Mesendoderm (in vitro differentiated cells): ENCODE measurements at regions not wholly inside any gene's neighbourhood (a gene's known extent, or its start where the extent isn't known, plus 50 kb on each side); places are given as distances from the start of the nearest gene placed in this dataset.

Source experiments
- DNase-seq: peaks from one replicate; pipeline ENCODE4 v3.0.0; 2013
- H2AK5ac ChIP-seq: 2 replicates; pipeline ENCODE4 v1.6.1; 2013; ENCODE audit warnings: low read length, inconsistent platforms
- H2BK120ac ChIP-seq: 2 replicates; pipeline ENCODE4 v1.6.1; 2013; ENCODE audit warnings: low read depth, mild to moderate bottlenecking, low read length, moderate library complexity, mixed read lengths
- H2BK15ac ChIP-seq: replicated peaks from 2 replicates; pipeline ENCODE4 v1.6.1; 2013; ENCODE audit warnings: low read depth, mild to moderate bottlenecking, moderate library complexity
- H2BK5ac ChIP-seq: 2 replicates; pipeline ENCODE4 v1.6.1; 2013; ENCODE audit warnings: low read length, inconsistent platforms
- H3K18ac ChIP-seq: 2 replicates; pipeline ENCODE4 v1.6.1; 2013; ENCODE audit warnings: mild to moderate bottlenecking, low read length, mixed read lengths
- H3K23ac ChIP-seq: one replicate; pipeline ENCODE4 v1.6.1; 2013; ENCODE audit warnings: low read length
- H3K27ac ChIP-seq: 2 replicates; pipeline ENCODE4 v1.5.1; 2013; ENCODE audit warnings: low read depth, mild to moderate bottlenecking, inconsistent platforms, low read length, moderate library complexity
- H3K27me3 ChIP-seq: 2 replicates; pipeline ENCODE4 v1.6.1; 2013; ENCODE audit warnings: low read length, control low read depth, mild to moderate bottlenecking, inconsistent platforms; ENCODE audit not compliant: insufficient read depth, poor library complexity
- H3K36me3 ChIP-seq: 2 replicates; pipeline ENCODE4 v1.6.1; 2013; ENCODE audit warnings: low read length, inconsistent platforms; ENCODE audit not compliant: control insufficient read depth, insufficient read depth
- H3K4ac ChIP-seq: one replicate; pipeline ENCODE4 v1.6.1; 2013; ENCODE audit warnings: low read depth, mild to moderate bottlenecking, low read length, moderate library complexity
- H3K4me1 ChIP-seq: 2 replicates; pipeline ENCODE4 v1.6.1; 2013; ENCODE audit warnings: low read depth, low read length, inconsistent platforms; ENCODE audit not compliant: control insufficient read depth
- H3K4me2 ChIP-seq: 2 replicates; pipeline ENCODE4 v1.6.1; 2013; ENCODE audit warnings: low read length
- H3K4me3 ChIP-seq: 2 replicates; pipeline ENCODE4 v1.5.1; 2013; ENCODE audit warnings: mild to moderate bottlenecking, low read length
- H3K56ac ChIP-seq: one replicate; pipeline ENCODE4 v1.6.1; 2013; ENCODE audit warnings: low read length
- H3K79me1 ChIP-seq: 2 replicates; pipeline ENCODE4 v1.6.1; 2013; ENCODE audit warnings: low read length, inconsistent platforms
- H3K79me2 ChIP-seq: 2 replicates; pipeline ENCODE4 v1.6.1; 2013; ENCODE audit warnings: mild to moderate bottlenecking, low read length; ENCODE audit not compliant: control insufficient read depth, insufficient read depth
- H3K9ac ChIP-seq: 2 replicates; pipeline ENCODE4 v1.6.1; 2013; ENCODE audit warnings: low read length, inconsistent platforms
- H4K5ac ChIP-seq: one replicate; pipeline ENCODE4 v1.6.1; 2013; ENCODE audit warnings: low read length
- H4K8ac ChIP-seq: one replicate; pipeline ENCODE4 v1.6.1; 2013; ENCODE audit warnings: low read depth, mild to moderate bottlenecking, control low read depth, low read length, moderate library complexity
- WGBS: extraction: QIAGEN DNeasy Blood & Tissue Kit; methylation state at CpG from one replicate; pipeline ENCODE4 v1.1.7; 2013; ENCODE audit warnings: low lambda C conversion rate, missing lambda C conversion rate; ENCODE audit not compliant: insufficient coverage; ENCODE audit errors: extremely low coverage; 5-methylcytosine and 5-hydroxymethylcytosine counted together

GRCh38 chr2:30394096-30394495, 53.0 kb upstream of the LCLAT1 start:
- no peak overlapping the region for H3K4ac ChIP-seq
- no peak overlapping the region for H4K8ac ChIP-seq
- H2BK120ac ChIP-seq: no peak overlapping the region
- no peak overlapping the region for H3K18ac ChIP-seq
- H3K36me3 ChIP-seq: no peaks in the 10 kb centered on the region
- no peak overlapping the region for H4K5ac ChIP-seq
- H3K79me2 ChIP-seq: no peaks in the 10 kb centered on the region
- H3K4me3 ChIP-seq: no peak overlapping the region
- H2BK5ac ChIP-seq: no peak overlapping the region
- no peaks in the 10 kb centered on the region for H3K4me1 ChIP-seq
- no CpG with 5 or more reads among the region's 5 CpGs for WGBS
- H2AK5ac ChIP-seq: no peak overlapping the region
- H3K9ac ChIP-seq: no peak overlapping the region
- H2BK15ac ChIP-seq: no peak overlapping the region
- no peak overlapping the region for H3K23ac ChIP-seq
- DNase-seq: no peak
- no peak overlapping the region for H3K27ac ChIP-seq
- no peak overlapping the region for H3K56ac ChIP-seq
- H3K79me1 ChIP-seq: no peaks in the 10 kb centered on the region
- no peaks in the 10 kb centered on the region for H3K27me3 ChIP-seq
- H3K4me2 ChIP-seq: no peak overlapping the region

- H2BK15ac ChIP-seq: no peak overlapping the region
- H3K18ac ChIP-seq: peak overlapping the region; percentile 18
- H3K23ac ChIP-seq: no peak overlapping the region
- H2BK120ac ChIP-seq: no peak overlapping the region
- H3K56ac ChIP-seq: no peak overlapping the region
- DNase-seq: no peak
- H3K79me2 ChIP-seq: no peaks in the 10 kb centered on the region
- H3K36me3 ChIP-seq: no peaks in the 10 kb centered on the region
- H3K9ac ChIP-seq: no peak overlapping the region
- H3K27ac ChIP-seq: no peak overlapping the region
- H3K4me1 ChIP-seq: no peaks in the 10 kb centered on the region
- H3K79me1 ChIP-seq: no peaks in the 10 kb centered on the region
- no CpG with 5 or more reads among the region's 4 CpGs for WGBS
- H3K4me3 ChIP-seq: no peak overlapping the region
- H3K4me2 ChIP-seq: no peak overlapping the region
- H3K27me3 ChIP-seq: no peaks in the 10 kb centered on the region
- H3K4ac ChIP-seq: no peak overlapping the region
- H4K5ac ChIP-seq: no peak overlapping the region
- H2AK5ac ChIP-seq: no peak overlapping the region
- no peak overlapping the region for H4K8ac ChIP-seq
- H2BK5ac ChIP-seq: no peak overlapping the region
Measured at GRCh38 chr2:30396436-30397232, 50.4 kb upstream of the LCLAT1 start.
